ENCODE measurements at regions not wholly inside any gene's neighbourhood (a gene's known extent, or its start where the extent isn't known, plus 50 kb on each side); places are given as distances from the start of the nearest gene placed in this dataset.

DNA sequence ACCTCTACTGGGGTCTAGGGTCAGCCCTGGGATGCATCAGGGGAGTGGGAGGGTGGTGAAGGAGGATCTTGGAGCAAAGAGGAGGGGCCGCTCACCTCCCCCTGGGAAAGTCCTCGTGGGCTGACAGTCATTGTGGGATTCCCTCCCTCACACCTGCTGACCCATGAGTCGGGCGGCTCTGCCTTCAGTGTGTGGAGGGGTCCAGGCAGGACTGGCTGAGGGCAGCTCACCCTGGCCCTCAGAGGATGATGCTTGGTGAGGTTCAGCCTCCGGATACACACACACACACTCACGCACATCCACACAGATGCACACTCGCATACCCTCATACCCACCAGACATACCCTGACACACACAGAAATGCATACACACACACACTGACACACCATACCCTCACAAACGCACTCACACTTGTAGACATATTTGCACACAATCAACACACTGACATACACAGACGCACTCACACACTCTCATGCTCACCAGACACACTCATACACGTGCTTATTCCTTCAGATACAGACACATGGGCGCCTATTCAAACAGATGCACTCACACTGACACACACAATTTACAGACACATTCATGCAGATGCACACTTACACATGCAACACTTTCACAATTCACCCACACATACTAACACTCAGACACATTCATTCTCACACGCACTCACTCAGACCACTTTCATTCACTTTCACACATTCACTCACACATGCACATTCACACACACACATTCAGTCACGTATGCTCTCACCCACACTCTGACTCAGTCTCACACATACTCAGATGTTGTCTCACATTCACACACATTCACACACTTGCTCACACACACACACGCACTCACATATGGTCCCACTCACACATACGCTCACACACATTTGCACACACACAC lies 105.1 kb upstream of the RPL38 start:
- TF ChIP-seq POLR2A (IDR thresholded peaks at IDR 0.05): no peak
- TF ChIP-seq, protein P1, sequence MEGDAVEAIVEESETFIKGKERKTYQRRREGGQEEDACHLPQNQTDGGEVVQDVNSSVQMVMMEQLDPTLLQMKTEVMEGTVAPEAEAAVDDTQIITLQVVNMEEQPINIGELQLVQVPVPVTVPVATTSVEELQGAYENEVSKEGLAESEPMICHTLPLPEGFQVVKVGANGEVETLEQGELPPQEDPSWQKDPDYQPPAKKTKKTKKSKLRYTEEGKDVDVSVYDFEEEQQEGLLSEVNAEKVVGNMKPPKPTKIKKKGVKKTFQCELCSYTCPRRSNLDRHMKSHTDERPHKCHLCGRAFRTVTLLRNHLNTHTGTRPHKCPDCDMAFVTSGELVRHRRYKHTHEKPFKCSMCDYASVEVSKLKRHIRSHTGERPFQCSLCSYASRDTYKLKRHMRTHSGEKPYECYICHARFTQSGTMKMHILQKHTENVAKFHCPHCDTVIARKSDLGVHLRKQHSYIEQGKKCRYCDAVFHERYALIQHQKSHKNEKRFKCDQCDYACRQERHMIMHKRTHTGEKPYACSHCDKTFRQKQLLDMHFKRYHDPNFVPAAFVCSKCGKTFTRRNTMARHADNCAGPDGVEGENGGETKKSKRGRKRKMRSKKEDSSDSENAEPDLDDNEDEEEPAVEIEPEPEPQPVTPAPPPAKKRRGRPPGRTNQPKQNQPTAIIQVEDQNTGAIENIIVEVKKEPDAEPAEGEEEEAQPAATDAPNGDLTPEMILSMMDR (IDR thresholded peaks at IDR 0.05): no peak

Data from uterus (tissue), 2 donors.